SKM-1 treated with dmso at 0.1 percent for 144 hours (cell line): ENCODE measurements at regions not wholly inside any gene's neighbourhood (a gene's known extent, or its start where the extent isn't known, plus 50 kb on each side); places are given as distances from the start of the nearest gene placed in this dataset.
A peak's percentile ranks its signal among the peaks of the same experiment; 100 is the strongest.

Experiments
- DNase-seq: peaks from one replicate; lab custom pipeline; 2025; ENCODE audit not compliant: unreplicated experiment; lab: John Stamatoyannopoulos, UW

DNA sequence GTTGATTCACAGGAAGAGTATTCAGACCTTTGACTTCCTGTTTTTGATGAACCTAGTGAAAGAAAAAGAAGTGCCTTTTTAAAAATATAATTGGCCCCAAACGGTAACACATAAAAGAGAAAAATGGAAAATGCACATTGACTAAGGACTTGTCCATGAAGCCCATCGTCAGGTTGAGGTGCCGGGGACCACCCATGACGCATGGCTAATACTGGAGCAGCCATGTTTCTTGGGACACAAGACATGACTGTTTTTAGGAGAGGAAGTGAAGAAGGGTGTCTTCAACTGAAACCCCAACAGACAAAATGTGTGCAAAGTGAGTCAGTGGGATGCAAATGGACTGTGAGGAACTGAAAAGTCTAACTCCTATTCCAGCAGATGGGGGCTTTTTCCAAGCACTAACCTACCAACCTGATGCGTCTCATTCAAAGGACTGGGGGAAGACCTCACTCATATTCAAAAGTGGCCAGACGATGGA, 459.4 kb downstream of the FOXO1 start:
- DNase-seq, result no peak

DNA sequence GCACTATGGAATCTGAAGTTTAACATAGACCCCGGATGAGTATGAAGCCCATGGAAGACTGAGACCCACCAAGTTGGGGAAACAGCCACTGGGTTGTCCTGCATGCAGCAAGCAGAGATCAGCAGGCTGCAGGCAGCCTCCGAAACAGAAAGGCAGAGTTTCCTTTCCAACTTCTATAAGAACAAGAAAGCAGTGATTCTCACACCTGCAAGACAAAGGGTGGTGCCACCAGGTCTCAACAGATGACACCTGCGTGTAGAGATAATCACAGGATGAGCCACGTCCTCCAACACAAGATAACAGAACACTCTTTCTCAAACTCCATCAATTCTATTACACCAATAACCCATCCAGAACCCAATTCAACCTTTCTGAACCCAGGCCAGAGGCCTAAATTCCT, 457.9 kb downstream of the FOXO1 start:
- no peak for DNase-seq

DNA sequence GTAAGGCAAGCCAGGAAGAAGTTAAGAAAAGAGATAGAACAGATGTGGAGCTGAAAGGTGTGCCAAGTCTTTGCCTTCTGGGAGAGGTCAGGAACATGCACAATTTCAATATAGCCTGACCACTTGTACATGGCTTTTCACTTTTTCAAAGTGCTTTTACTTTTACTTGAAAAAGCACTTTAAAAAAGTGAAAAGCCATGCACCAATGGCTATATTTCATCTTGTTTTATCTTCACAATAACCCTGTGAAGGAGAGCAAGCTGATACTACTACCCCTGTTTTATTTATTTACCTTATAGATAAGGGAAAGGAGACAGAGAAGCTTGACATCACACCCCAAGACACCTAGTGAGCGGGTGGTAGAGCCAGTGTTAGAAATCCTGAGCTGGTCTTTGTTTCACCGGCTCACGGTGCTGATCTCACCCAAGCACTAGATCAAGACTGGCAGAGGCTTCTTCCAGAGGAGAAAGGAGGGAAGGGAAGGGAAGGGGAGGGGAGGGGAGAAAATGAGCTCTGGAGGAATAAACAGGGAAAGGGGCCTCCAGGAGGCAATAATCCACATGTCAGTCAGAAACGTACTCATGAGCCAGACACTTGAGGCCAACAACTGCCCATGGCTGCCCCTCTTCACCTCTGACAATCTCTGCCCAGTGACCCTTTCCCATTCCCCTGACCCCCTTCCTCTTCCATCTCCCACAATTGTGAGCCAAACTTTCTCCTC, 455.4 kb downstream of the FOXO1 start:
- no peak for DNase-seq

DNA sequence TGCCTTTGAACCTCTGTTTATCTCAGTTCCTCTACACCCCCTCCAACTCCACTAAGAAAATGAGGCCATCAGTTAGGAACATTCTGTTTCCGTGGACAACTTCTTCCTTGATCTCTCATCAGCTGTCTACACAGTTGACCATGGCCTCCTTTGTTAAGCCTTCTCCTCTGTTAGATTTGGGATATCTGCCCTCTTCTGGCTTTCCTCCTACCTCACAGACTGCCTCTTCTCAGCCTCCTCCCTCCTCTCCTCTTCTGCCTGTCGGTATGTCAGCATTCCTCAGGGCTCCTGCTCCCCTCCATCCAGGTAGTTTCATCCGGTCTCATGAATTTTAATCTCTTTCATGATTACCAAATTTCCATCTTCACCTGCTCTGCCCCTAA, 454.9 kb downstream of the FOXO1 start:
- no peak for DNase-seq

DNA sequence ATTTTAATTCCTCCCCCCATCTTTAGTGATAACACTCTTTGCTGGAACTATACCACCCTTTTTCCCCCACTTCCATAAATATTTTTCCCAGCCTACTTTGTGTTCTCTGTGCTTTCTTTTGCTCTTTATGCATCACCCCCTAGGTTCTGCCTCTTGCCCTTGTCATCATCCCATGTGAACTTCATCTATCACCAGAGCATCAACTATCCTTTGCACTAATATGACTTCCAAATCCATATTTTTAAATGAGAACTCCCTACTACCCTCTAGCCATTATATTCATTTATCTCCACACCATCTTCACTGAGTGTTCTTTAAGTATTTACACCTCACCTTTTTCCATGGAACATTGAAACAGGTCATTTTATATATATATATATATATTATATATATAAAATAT, 452.7 kb downstream of the FOXO1 start:
- DNase-seq, result peak; percentile 27

DNA sequence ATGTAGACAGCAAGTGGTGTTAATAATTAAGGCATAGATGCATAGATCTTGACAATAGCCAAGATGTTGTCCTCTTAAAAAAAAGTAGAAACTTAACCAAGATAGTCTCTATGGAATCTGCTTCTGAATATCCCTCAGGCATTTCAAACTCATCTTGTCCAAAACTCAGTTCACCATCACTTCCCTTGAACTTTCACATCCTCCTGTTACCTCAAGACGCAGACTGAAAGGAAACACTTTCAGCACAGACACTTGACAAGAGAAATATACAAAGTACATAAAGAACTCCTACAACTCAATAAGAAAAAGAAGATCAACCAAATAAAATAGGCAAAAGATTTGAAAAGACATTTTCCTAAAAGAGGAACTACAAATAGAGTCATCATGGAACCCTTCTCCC, 451.1 kb downstream of the FOXO1 start:
- DNase-seq, result no peak

DNA sequence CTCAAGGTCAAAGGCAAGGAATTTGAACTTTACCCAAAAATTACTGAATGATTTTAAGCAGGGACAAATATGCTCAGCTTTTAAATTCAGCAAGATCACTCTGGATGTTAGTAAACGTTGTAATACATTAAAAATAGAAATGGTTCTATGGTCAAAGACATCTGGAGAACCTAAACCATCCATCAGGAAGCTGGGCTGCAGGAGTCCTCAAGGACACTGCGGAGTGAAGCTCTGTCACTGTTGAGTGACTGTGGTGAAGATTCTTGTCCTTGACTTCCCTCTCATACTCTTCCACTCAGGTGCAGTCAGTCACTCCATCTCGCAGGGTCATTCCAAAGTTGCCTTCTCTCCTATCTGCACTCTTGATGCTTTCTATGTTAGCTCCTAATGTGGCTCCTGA, 450.7 kb downstream of the FOXO1 start:
- DNase-seq, result no peak

DNA sequence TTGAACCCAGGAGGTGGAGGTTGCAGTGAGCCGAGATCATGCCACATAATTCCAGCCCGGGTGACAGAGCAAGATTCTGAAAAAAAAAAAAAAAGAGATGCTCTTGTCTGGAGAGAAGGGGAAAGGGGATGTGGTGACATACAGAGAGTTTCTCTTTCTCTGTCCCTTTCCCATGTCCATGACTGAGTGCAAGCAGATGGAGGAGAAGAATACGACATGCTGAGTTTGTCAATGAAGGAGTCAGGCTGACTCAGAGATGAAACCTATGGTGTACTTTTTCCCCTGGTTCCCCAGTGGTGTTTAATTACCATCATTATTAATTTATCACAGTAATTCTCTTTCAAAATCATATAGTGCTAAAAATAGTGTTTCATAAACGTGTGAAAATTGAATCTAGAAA, 448.8 kb downstream of the FOXO1 start:
- DNase-seq, result no peak

DNA sequence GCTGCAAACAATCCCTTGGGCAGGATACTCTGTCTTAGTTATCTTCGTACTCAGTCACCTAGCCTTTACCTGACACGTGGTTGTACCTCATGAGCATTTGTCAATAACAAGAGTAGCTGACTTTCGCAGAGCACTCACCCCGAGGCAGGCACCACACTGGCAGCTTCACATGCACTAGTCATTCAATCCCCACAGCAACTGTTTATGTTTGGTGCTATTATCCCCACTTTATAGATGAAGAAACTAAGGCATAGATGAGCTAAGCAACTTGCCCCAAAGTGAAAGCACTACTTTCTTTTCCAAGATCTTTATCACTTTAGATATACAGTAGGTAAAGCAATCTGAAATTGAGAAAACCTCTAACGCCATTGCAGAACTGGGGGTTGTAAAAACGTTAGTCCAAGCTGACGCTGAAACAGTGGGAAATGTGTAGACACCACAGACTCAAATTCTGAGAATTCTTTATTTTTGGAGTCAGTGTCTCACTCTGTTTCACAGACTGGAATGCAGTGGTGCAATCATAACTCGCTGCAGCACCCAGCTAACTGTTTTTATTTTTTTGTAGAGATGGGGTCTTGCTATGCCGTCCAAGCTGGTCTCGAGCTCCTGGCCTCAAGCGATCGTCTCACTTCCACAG, 446.0 kb downstream of the FOXO1 start:
- DNase-seq, result no peak

DNA sequence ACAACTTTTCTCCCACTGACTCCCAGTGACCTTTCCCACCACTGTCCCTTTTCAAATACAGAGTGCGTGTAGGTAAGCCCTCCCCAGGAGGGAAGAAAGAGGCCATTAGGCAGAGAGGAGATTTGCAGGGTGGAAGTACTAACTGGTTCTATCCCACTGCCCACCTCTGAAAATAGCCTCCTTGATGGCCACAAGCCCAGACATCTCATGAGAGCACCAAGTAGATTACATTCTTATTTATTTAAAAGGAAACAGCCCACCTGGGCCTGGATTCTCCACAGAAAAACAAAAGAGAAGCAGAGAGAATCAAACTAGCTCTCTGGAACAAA, 445.3 kb downstream of the FOXO1 start:
- DNase-seq, result no peak

DNA sequence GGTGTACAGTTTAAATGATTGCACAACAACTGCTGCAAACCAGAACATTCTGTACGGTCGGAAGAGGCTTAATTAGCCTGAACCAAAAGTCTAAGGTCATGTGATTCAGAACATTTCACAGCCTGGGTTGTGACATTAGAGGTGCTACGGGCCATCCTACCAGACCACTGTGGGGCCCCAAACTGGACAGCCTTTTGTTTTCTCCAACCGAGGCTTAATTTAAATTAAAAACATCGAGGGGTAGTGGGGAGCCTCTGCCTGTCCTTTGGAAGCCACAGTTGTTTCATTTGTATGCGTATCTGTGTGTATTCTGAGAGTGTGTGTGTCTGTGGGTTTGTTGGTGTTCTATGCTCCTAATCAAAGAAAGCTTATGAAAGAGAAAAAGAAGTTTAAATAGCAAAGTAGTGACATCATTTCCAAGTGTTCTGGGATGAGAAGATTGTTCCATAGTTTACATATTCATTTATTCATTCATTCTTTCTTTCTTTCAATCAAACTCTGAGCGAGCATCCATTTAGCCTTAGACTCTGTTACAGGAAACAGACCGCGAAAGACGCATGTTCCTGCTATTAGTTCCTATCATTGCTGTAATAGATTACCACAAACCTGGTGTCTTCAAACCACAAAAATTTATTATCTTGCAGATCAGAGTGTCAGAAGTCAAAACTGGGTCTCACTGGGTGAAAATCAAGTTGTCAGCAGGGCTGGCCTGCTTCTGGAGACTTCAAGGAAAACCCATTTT, 444.8 kb downstream of the FOXO1 start:
- no peak for DNase-seq

DNA sequence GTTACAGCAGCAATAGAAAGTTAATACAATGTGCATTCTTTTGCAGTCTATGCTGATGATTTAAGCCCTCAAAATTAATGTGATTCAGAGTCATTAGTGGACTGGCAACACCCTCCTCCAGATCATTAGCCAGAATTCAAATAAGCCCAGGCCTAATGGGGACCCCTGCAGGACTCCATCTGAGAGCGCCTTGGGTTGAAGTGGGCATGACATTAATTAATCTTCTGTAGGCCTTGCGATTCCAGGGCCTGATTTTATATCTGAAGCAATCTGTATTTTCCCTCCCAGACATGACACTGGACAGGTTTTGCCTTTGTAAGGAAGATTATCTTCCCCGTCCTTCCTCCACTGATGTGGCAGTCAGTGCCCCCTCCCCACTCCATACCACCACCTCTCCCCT, 442.9 kb downstream of the FOXO1 start:
- no peak for DNase-seq

DNA sequence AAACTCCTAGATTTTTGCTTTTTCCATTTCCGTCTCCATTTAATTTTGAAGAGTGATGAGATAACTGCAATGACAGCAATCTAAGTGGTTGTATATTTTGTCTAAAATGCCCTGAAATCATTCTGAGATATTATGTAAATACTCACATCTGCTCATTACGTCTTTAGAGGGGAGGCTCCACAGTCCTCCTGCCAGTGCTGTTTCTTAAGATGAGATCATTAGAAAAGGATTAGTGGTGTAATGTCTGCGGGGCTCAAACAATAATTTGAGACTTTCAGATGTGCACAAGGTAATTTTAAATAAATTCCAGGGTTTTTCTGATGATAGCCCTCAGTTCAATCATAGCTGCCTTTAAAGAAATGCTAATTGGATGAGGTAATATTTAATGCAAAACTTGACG, 437.9 kb downstream of the FOXO1 start:
- no peak for DNase-seq

DNA sequence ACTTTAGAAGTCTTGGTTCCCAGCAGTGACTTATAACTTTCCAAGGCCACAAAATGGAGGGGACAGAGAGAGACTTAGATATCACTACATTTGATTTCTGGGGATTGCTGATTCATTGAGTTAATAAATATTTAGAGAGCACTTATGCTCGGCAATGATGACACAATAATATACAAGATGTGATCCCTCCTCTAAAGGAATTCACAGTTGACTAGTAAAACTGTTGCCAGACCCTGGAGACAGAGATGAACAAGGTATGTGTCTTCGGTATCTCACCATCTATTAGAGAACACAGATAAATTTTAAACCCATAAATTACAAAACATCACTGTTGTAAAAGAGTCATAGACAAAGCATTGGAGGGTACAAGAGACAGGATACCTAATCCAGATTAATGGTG, 437.5 kb downstream of the FOXO1 start:
- DNase-seq, result no peak

DNA sequence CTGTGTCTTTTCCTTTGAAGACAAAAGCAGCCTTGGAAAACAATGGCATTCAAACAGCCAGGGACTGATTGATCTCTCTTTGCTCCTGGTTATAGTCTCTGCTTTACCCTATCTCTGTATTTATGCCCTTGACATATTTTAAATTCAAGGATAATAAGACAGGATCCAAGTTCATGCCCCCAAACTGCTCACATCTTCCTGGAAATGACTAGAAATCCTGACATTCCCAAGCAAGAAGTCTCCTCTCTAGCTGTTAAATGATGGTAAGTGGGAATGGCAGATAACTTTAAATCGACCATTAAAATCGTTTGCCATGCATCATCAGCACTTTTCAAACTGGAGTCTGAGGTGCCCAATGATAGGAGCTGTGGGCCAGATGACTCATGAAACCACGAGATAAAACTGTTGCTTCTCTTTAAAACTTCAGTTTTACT, 435.6 kb downstream of the FOXO1 start:
- DNase-seq, result no peak

DNA sequence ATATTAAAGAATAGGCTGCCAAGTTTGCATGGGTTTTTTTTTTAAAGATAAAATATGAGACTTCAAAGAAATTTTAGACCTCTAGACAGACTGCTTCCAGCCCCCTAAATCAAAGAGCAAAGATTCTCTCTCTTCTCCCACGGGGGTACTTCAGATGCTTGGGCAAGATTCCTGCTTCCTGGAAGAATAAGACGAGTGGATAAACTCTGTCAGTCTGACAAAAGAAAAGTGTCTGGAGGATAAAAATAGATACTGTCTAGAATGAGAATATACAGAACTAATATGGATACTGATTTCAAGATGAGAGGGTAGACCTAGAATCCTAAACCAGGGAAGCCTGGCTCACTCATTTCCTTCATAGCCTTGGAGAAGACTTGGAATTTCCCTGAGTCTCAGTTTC, 435.1 kb downstream of the FOXO1 start:
- DNase-seq, result no peak

DNA sequence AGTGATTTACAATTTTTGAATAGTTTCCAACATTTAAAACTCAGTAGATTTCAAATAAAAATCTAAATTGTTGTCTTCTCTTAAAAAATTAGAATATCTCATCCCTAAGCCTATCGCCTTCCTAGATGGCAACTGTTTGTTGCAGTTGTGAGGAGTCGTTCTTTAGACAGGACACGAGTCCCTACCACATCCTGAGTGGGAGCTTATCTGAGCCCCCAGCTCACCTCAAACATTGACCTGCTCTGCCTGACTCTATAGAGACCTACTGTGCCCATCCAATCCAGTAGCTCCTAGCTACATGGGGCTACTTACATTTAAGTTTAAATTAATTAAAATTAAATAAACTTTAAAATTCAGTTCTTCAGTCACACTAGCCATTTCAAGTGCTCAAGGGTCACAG, 434.7 kb downstream of the FOXO1 start:
- no peak for DNase-seq

DNA sequence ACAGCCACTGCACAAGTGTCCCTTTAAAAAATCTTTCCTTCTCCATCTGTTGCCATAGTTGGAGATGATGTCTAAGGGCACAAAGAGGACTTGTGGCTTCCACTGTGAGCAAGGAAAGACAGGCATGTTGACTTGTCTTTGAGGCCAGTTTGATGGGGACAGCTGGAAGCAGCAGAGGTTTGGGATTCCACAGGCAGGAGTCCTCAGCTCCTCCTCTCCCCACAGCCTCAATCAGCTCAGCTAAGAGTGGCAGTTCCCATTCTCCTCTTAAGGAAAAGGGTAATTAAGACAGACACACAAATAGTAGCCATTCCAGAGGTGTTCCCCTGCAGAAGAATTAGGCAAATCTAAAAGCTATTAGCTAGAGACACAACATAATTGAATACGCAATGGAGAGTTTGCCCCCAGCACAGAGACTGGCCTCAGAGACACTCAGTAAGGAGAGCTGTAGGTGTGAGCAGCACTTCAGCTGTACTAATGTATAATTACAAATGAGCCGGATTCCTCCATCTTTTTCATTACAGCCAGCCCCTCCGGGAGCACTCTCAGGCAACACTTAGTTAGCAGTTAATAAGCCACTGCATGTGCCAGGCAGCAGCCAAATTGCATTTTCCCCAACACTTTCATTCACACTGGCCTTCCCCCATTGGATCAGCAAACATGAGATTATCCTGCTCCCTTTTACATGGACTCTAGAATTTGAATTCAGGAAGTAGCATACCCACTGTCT, 434.0 kb downstream of the FOXO1 start:
- no peak for DNase-seq

DNA sequence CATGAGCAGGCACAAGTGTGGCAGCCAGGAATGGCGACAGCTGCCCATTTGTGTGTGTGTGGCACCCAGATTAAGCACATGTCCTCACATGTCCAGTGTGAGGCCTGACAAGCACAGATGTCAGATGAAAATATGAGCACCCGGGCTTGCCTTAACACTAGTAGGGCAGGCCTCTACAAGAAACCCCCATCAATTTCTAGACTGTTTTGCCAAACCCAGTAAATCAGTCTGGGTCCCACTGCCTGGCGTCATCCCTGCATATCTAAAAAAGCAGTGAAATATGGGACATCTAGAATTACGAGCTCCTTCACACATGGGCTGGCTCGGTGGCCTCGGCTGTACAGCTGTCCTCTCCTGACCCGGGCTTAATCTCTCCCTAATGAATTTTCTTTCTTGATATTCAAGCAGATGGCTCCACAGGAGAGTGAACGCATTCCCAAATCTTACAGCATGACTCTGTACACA, 432.7 kb downstream of the FOXO1 start:
- DNase-seq, result no peak

DNA sequence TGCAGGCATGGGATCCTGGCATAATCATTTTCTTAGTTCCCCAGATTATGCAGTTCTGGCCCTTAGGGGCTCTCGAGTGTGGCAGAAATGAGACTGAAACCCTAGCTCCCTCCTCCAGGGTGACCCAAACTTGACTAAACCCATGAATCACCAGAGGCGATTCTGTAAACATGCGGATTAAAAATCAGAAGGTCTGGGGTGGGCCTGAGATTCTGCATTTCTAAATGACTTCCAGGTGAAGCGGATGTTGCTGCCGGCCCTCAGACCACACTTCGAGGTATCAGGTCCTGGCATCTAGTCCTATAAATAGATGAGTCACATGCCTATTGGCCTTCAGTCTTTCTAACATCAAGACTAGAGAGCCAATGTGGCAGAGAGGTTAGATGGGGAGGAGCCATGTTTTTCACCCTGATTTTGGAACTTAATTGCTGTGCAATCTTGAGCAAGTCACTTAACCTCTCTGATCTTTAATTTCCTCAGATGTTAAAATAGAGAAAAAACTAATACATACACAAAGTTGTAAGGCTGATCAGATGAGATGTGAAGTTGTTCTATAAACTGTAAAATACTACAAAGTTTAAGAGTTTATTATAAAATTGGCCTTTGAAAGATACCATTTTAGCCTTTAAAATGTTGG, 431.2 kb downstream of the FOXO1 start:
- DNase-seq, result no peak

DNA sequence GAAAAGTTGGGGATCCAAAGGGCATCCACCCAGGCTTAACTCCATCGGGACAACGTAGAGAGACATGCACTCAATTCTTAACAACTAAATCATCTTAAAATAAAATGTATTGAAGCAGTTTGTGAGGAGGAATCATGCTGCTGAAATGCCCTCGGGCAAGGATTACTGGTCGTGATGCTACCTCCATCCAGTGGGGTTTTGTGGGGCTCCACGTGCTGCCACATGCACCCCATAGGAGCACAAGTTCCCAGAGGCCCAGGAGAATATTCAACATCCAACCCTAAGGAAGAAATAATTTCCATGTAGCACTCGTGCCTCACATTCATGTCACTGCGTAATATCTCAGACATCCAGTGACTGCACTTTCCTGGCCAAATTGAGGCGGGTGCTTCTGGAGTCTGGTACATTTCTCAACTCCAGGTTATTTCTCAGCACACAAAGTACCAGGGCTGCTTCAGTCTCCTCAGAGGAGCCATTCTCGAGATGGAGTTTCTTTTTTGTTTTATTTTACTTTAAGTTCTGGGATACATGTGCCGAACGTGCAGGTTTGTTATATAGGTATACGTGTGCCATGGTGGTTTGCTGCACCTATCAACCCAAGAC, 429.8 kb downstream of the FOXO1 start:
- DNase-seq, result no peak
